HCT116 (cell line): ENCODE measurements at regions not wholly inside any gene's neighbourhood (a gene's known extent, or its start where the extent isn't known, plus 50 kb on each side); places are given as distances from the start of the nearest gene placed in this dataset.

Source experiments
- ATAC-seq: fragments of 200-7000 bp; cut with Tn5 transposase; 2 replicates; pipeline ENCODE4 v1.9.1; 2020; ENCODE audit warnings: mild to moderate bottlenecking, moderate library complexity
- BruUV-seq: library from RNA; stranded (reverse); fragments of 400-500 nt; replicated peaks from 2 replicates; lab custom pipeline; 2021; lab: Mats Ljungman, UMichigan
- CTCF ChIA-PET: fragments of 300-600 bp; sonication (Branson Sonifier 250); formaldehyde crosslinking; loops from one replicate; lab custom pipeline; 2021; ENCODE audit warnings: antibody characterized with exemption; lab: Charles Lee
- POLR2A ChIA-PET: fragments of 300-600, 350-600 bp; sonication (Branson Sonifier 250); formaldehyde crosslinking; loops from one replicate; lab custom pipeline; 2021; ENCODE audit warnings: antibody characterized with exemption; lab: Charles Lee
- RAD21 ChIA-PET, 2 experiments: fragments of 300-600 bp; sonication (Branson Sonifier 250); formaldehyde crosslinking; loops; one replicate each; lab custom pipeline; 2023; ENCODE audit warnings: low total read pairs in 2 of 2; ENCODE audit not compliant: uncharacterized antibody in 2 of 2, unreplicated experiment in 2 of 2, low non-redundant PET in 1 of 2; lab: Charles Lee
- DNase-seq: peaks from one replicate; pipeline ENCODE4 v3.0.0-alpha.2; 2010; ENCODE audit warnings: low read depth, low spot score
- H2AFZ ChIP-seq: fragments of 200-600 bp; shearing (Covaris generic), sonication (generic); 2 replicates; pipeline ENCODE4 v1.6.1; 2017; ENCODE audit warnings: low read depth, mixed run types, mixed read lengths, antibody characterized with exemption, low read length; ENCODE audit not compliant: poor library complexity, severe bottlenecking
- H3K27ac ChIP-seq: 2 replicates; pipeline ENCODE4 v1.5.1; 2012; ENCODE audit warnings: low read depth, low read length
- H3K27me3 ChIP-seq: fragments of 200-600 bp; sonication (generic); 2 replicates; pipeline ENCODE4 v1.6.1; 2016; ENCODE audit warnings: mixed run types, low read length, mixed read lengths; ENCODE audit not compliant: insufficient read depth
- H3K36me3 ChIP-seq, 2 experiments: fragments of 200-500 bp in 1 of 2; fragments of 200-600 bp in 1 of 2; sonication (Bioruptor generic) in 1 of 2; sonication (generic) in 1 of 2; 2 replicates each; pipeline versions ENCODE4 v1.5.1 to v1.6.1; 2014 to 2016; ENCODE audit warnings: low read length in 2 of 2, inconsistent platforms in 1 of 2, mixed read lengths in 1 of 2, mixed run types in 1 of 2; ENCODE audit not compliant: insufficient read depth in 2 of 2, control insufficient read depth in 1 of 2
- H3K4me1 ChIP-seq, 2 experiments: fragments of 200-600 bp in 1 of 2; sonication (generic) in 1 of 2; 2 replicates each; pipeline versions ENCODE4 v1.5.1 to v1.6.1; 2012 to 2017; ENCODE audit warnings: low read length in 2 of 2, inconsistent platforms in 1 of 2, mild to moderate bottlenecking in 1 of 2, mixed read lengths in 1 of 2, mixed run types in 1 of 2, moderate library complexity in 1 of 2; ENCODE audit not compliant: insufficient read depth in 2 of 2, control insufficient read depth in 1 of 2
- H3K4me2 ChIP-seq: fragments of 200-600 bp; sonication (generic); 2 replicates; pipeline ENCODE4 v1.6.1; 2017; ENCODE audit warnings: mixed run types, low read length, mixed read lengths
- H3K4me3 ChIP-seq, 2 experiments: fragments of 200-600 bp in 1 of 2; sonication (generic) in 1 of 2; replicated peaks in 1 of 2; 2 replicates each; pipeline ENCODE4 v1.5.1; 2011 to 2016; ENCODE audit warnings: low read length in 2 of 2, control low read depth in 1 of 2, low read depth in 1 of 2, mild to moderate bottlenecking in 1 of 2, mixed read lengths in 1 of 2, mixed run types in 1 of 2
- H3K79me2 ChIP-seq: fragments of 200-600 bp; sonication (generic); 2 replicates; pipeline ENCODE4 v1.6.1; 2017; ENCODE audit warnings: mild to moderate bottlenecking, mixed run types, low read length, moderate library complexity, mixed read lengths; ENCODE audit not compliant: insufficient read depth
- H3K9ac ChIP-seq: fragments of 200-600 bp; sonication (generic); 2 replicates; pipeline ENCODE4 v1.6.1; 2016; ENCODE audit warnings: low read length, mixed read lengths
- H3K9me2 ChIP-seq: fragments of 200-600 bp; sonication (generic), shearing (Covaris generic); 2 replicates; pipeline ENCODE4 v1.6.1; 2017; ENCODE audit warnings: mixed run types, mild to moderate bottlenecking, moderate library complexity; ENCODE audit not compliant: insufficient read depth
- H3K9me3 ChIP-seq, 2 experiments: fragments of 200-500 bp in 1 of 2; fragments of 200-600 bp in 1 of 2; sonication (Bioruptor generic) in 1 of 2; sonication (generic) in 1 of 2; 2 replicates each; pipeline ENCODE4 v1.6.1; 2014 to 2017; ENCODE audit warnings: low read length in 2 of 2, mixed read lengths in 2 of 2, inconsistent platforms in 1 of 2, low read depth in 1 of 2, mild to moderate bottlenecking in 1 of 2, mixed run types in 1 of 2, moderate library complexity in 1 of 2; ENCODE audit not compliant: control insufficient read depth in 1 of 2, insufficient read depth in 1 of 2
- H4K20me1 ChIP-seq: fragments of 200-600 bp; sonication (generic), shearing (Covaris generic); 2 replicates; pipeline ENCODE4 v1.6.1; 2017; ENCODE audit warnings: mixed run types, mild to moderate bottlenecking, moderate library complexity; ENCODE audit not compliant: insufficient read depth
- CBX3 ChIP-seq: IDR thresholded peaks from 2 replicates; pipeline ENCODE4 v1.6.1; 2012; ENCODE audit warnings: low read depth
- CEBPB ChIP-seq: IDR thresholded peaks from 2 replicates; pipeline ENCODE4 v1.6.1; 2012; ENCODE audit warnings: low read depth
- ELF1 ChIP-seq: IDR thresholded peaks from 2 replicates; pipeline ENCODE4 v1.6.1; 2012; ENCODE audit warnings: low read depth, borderline replicate concordance
- EZH2 ChIP-seq: fragments of 200-600 bp; sonication (generic); IDR thresholded peaks from 2 replicates; pipeline ENCODE4 v1.6.1; 2017; ENCODE audit warnings: antibody characterized with exemption, mixed run types
- EZH2phosphoT487 ChIP-seq: fragments of 200-600 bp; IDR thresholded peaks from 2 replicates; pipeline ENCODE4 v1.6.1; 2018; ENCODE audit warnings: antibody characterized with exemption, borderline replicate concordance
- POLR2A ChIP-seq: IDR thresholded peaks from 2 replicates; pipeline ENCODE4 v1.7.0; 2011; ENCODE audit warnings: borderline replicate concordance; ENCODE audit not compliant: insufficient read depth, insufficient read length; ENCODE audit errors: extremely low read depth
- POLR2AphosphoS5 ChIP-seq: IDR thresholded peaks from 2 replicates; pipeline ENCODE4 v1.6.1; 2011; ENCODE audit warnings: mild to moderate bottlenecking, low read depth, low read length, moderate library complexity
- SIN3A ChIP-seq: IDR thresholded peaks from 2 replicates; pipeline ENCODE4 v1.6.1; 2012; ENCODE audit warnings: low read depth
- SP1 ChIP-seq: IDR thresholded peaks from 2 replicates; pipeline ENCODE4 v1.6.1; 2012; ENCODE audit warnings: low read depth
- SRF ChIP-seq: IDR thresholded peaks from 2 replicates; pipeline ENCODE4 v1.6.1; 2012; ENCODE audit warnings: low read depth
- TCF7L2 ChIP-seq: IDR thresholded peaks from 2 replicates; pipeline ENCODE4 v1.7.0; 2011; ENCODE audit warnings: borderline replicate concordance, inconsistent platforms; ENCODE audit not compliant: insufficient read depth, insufficient read length; ENCODE audit errors: extremely low read depth
- YY1 ChIP-seq: IDR thresholded peaks from 2 replicates; pipeline ENCODE4 v1.6.1; 2011; ENCODE audit warnings: low read length, low read depth, moderate library complexity, mild to moderate bottlenecking; ENCODE audit not compliant: insufficient replicate concordance; ENCODE audit errors: extremely low read depth
- ZNF274 ChIP-seq: fragments of 200-500 bp; sonication (Bioruptor generic); IDR thresholded peaks from 2 replicates; pipeline ENCODE4 v1.6.1; 2014; ENCODE audit warnings: mild to moderate bottlenecking, low read depth, low read length, inconsistent platforms
- intact Hi-C: fragments of 100-400 bp; cut with micrococcal nuclease; formaldehyde crosslinking; loops from 2 replicates; pipeline ENCODE4 v1.10.0; 2022
- TF ChIP-seq, protein P1 (sequence below): IDR thresholded peaks from 2 replicates; pipeline ENCODE4 v1.6.1; 2012
- TF ChIP-seq, protein P2 (sequence below): IDR thresholded peaks from 2 replicates; pipeline ENCODE4 v1.6.1; 2012; ENCODE audit warnings: low read depth
- TF ChIP-seq, protein P3 (sequence below), 3 experiments: fragments of 200-600 bp in 1 of 3; sonication (generic) in 1 of 3; IDR thresholded peaks in 2 of 3; conservative IDR thresholded peaks in 1 of 3; 2 replicates each; pipeline ENCODE4 v1.5.1; 2012 to 2017; ENCODE audit warnings: low read depth in 2 of 3, low read length in 2 of 3, antibody characterized with exemption in 1 of 3, borderline replicate concordance in 1 of 3, control low read depth in 1 of 3, mild to moderate bottlenecking in 1 of 3, mixed read lengths in 1 of 3, mixed run types in 1 of 3, moderate library complexity in 1 of 3; ENCODE audit not compliant: insufficient read depth in 1 of 3

DNA sequence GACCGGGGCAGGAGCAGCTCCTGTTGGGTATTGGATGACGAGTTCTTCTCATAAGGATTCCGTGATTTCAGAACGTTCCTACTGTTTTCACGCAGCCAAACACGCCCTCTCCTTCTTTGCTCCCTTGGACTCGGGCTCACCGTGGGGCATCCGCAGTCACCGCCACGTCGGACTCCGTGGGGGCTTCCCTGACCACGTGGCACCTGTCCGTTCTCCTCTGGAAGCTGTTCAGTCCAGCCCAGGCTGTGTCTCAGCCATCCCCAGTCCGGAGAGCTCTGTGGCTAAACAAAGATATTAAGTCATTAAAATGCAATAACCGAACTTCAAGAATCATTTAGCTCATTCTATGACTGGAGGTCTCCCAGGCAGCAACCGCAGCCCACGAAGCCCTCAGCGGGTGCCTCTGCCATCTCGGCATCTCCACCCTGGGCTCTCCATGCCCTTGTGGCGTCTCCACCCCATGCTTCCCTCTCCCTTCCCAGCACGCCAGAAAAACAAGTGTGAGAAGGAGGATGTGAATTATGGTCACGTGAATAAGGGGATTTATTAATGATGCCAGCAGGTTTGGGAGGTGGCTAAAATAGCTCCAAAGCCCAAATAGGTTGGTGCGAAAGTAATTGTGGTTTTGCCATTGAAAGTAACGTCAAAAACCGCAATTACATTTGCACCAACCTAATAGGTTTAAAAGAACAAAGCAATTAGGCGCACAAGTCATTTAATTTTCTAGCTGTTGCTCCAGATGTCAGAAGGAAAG lies 224.6 kb upstream of the PPP2R2D start:
- no peak overlapping the region for H3K27ac ChIP-seq

DNA sequence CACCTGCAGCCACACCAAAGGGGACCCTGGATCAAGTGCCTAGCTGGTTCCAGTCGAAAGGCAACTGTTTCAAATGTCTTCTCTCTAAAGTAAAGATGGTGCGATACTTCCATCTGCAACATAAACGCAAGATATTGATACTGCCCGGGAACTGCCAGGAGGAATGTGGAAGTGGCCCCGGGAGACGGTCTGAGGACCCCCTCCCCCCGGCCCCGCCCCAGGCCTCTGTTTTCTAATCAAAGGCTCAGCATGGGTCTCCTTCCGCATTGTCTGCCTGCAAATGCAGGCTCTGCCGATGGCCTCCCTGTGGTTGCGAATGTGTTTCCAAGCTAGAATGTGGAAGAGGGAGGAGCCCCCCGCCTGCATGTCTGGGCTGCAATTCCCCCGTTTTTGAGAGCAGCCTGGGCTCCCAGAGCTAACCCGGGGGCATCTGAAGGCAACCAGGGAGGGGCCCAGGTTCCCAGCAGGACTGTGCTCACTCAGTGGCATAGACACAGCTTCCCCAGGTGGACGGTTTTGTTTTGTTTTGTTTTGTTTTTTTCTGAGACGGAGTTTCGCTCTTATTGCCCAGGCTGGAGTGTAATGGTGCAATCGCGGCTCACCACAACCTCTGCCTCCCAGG lies 223.9 kb upstream of the PPP2R2D start:
- ChIA-PET RAD21 (no interaction called here), CTCF (no interaction called here), POLR2A (no interaction called here)
- H3K4me2 ChIP-seq: no peak overlapping the region
- H2AFZ ChIP-seq: no peak overlapping the region
- H3K9me2 ChIP-seq: no peaks in the 10 kb centered on the region
- no peaks in the 10 kb centered on the region for H3K27me3 ChIP-seq
- DNase-seq (no peak), ATAC-seq (no peak)
- H3K4me3 ChIP-seq: no peak overlapping the region
- no peaks in the 10 kb centered on the region for H3K36me3 ChIP-seq
- H3K9ac ChIP-seq: no peak overlapping the region
- no peak overlapping the region for H3K27ac ChIP-seq
- no peaks in the 10 kb centered on the region for H3K9me3 ChIP-seq
- no peaks in the 10 kb centered on the region for H4K20me1 ChIP-seq
- no TSS peak for BruUV-seq
- H3K4me1 ChIP-seq: no peaks in the 10 kb centered on the region
- intact Hi-C loops: no loop called here
- no peaks in the 10 kb centered on the region for H3K79me2 ChIP-seq
- TF ChIP-seq, protein P1, sequence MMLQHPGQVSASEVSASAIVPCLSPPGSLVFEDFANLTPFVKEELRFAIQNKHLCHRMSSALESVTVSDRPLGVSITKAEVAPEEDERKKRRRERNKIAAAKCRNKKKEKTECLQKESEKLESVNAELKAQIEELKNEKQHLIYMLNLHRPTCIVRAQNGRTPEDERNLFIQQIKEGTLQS: no peak
- TF ChIP-seq, protein P2, sequence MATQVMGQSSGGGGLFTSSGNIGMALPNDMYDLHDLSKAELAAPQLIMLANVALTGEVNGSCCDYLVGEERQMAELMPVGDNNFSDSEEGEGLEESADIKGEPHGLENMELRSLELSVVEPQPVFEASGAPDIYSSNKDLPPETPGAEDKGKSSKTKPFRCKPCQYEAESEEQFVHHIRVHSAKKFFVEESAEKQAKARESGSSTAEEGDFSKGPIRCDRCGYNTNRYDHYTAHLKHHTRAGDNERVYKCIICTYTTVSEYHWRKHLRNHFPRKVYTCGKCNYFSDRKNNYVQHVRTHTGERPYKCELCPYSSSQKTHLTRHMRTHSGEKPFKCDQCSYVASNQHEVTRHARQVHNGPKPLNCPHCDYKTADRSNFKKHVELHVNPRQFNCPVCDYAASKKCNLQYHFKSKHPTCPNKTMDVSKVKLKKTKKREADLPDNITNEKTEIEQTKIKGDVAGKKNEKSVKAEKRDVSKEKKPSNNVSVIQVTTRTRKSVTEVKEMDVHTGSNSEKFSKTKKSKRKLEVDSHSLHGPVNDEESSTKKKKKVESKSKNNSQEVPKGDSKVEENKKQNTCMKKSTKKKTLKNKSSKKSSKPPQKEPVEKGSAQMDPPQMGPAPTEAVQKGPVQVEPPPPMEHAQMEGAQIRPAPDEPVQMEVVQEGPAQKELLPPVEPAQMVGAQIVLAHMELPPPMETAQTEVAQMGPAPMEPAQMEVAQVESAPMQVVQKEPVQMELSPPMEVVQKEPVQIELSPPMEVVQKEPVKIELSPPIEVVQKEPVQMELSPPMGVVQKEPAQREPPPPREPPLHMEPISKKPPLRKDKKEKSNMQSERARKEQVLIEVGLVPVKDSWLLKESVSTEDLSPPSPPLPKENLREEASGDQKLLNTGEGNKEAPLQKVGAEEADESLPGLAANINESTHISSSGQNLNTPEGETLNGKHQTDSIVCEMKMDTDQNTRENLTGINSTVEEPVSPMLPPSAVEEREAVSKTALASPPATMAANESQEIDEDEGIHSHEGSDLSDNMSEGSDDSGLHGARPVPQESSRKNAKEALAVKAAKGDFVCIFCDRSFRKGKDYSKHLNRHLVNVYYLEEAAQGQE: no peak
- no peak for TF ChIP-seq TCF7L2
- TF ChIP-seq YY1: no peak
- TF ChIP-seq, protein P3, sequence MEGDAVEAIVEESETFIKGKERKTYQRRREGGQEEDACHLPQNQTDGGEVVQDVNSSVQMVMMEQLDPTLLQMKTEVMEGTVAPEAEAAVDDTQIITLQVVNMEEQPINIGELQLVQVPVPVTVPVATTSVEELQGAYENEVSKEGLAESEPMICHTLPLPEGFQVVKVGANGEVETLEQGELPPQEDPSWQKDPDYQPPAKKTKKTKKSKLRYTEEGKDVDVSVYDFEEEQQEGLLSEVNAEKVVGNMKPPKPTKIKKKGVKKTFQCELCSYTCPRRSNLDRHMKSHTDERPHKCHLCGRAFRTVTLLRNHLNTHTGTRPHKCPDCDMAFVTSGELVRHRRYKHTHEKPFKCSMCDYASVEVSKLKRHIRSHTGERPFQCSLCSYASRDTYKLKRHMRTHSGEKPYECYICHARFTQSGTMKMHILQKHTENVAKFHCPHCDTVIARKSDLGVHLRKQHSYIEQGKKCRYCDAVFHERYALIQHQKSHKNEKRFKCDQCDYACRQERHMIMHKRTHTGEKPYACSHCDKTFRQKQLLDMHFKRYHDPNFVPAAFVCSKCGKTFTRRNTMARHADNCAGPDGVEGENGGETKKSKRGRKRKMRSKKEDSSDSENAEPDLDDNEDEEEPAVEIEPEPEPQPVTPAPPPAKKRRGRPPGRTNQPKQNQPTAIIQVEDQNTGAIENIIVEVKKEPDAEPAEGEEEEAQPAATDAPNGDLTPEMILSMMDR (IDR thresholded peaks at IDR 0.05 in 2 of 3, conservative IDR thresholded peaks at IDR 0.05 in 1 of 3; ENCODE audit: borderline replicate concordance in 1 of 3, insufficient read depth in 1 of 3, low read depth in 2 of 3, low read length in 2 of 3): no peak
- no peak for TF ChIP-seq EZH2phosphoT487
- TF ChIP-seq SP1: no peak
- TF ChIP-seq POLR2AphosphoS5: no peak
- TF ChIP-seq ZNF274: no peak

More for the DNA sequence above, 224.6 kb upstream of the PPP2R2D start:
- Histone ChIP-seq H3K79me2 (no peaks in the 10 kb centered on the region), H3K9me3 (no peaks in the 10 kb centered on the region), H4K20me1 (no peaks in the 10 kb centered on the region), H3K9ac (no peak overlapping the region), H3K4me1 (no peaks in the 10 kb centered on the region), H3K9me2 (no peaks in the 10 kb centered on the region), H3K27me3 (no peaks in the 10 kb centered on the region), H3K4me3 (no peak overlapping the region), H3K4me2 (no peak overlapping the region), H3K36me3 (no peaks in the 10 kb centered on the region), H2AFZ (no peak overlapping the region)
- no peak for ATAC-seq
- intact Hi-C loops: no loop called here
- no peak for DNase-seq
- BruUV-seq: no TSS peak
- ChIA-PET RAD21 (no interaction called here), POLR2A (no interaction called here), CTCF (no interaction called here)
- TF ChIP-seq POLR2A (no peak), CEBPB (no peak), SIN3A (no peak), CBX3 (no peak), SRF (no peak), EZH2 (no peak), EZH2phosphoT487 (no peak), ELF1 (no peak)
